GM23338 (cell line): ENCODE measurements at regions not wholly inside any gene's neighbourhood (a gene's known extent, or its start where the extent isn't known, plus 50 kb on each side); places are given as distances from the start of the nearest gene placed in this dataset.

Experiments used
- ATAC-seq: fragments of 200-7000 bp; cut with Tn5 transposase; 3 replicates; pipeline ENCODE4 v1.9.1; 2020
- DNase-seq: peaks from one replicate; pipeline ENCODE4 v3.0.0-alpha.2; 2015; ENCODE audit warnings: low spot score
- H2AFZ ChIP-seq: fragments of 200-600 bp; sonication (generic); 2 replicates; pipeline ENCODE4 v1.8.0; 2016; ENCODE audit warnings: antibody characterized with exemption, mild to moderate bottlenecking, moderate library complexity
- H3F3A ChIP-seq: fragments of 200-600 bp; sonication (generic); replicated peaks from 2 replicates; pipeline ENCODE4 v1.8.0; 2017; ENCODE audit warnings: antibody characterized with exemption, mixed run types, low read depth
- H3K27ac ChIP-seq: fragments of 200-600 bp; sonication (generic); 2 replicates; pipeline ENCODE4 v1.6.1; 2016; ENCODE audit warnings: low read depth
- H3K27me3 ChIP-seq: fragments of 200-600 bp; sonication (generic); 2 replicates; pipeline ENCODE4 v1.8.0; 2016; ENCODE audit warnings: mild to moderate bottlenecking, mixed run types, moderate library complexity; ENCODE audit not compliant: insufficient read depth
- H3K36me3 ChIP-seq: fragments of 200-600 bp; sonication (generic); 2 replicates; pipeline ENCODE4 v1.8.0; 2016; ENCODE audit warnings: mild to moderate bottlenecking; ENCODE audit not compliant: insufficient read depth
- H3K4me1 ChIP-seq: fragments of 200-600 bp; sonication (generic); 2 replicates; pipeline ENCODE4 v1.8.0; 2016; ENCODE audit warnings: mild to moderate bottlenecking, moderate library complexity; ENCODE audit not compliant: insufficient read depth
- H3K4me2 ChIP-seq: fragments of 200-600 bp; sonication (generic); 2 replicates; pipeline ENCODE4 v1.7.1; 2017; ENCODE audit warnings: mixed run types
- H3K4me3 ChIP-seq: fragments of 200-600 bp; sonication (generic); 2 replicates; pipeline ENCODE4 v1.6.1; 2016; ENCODE audit warnings: mixed run types
- H3K79me2 ChIP-seq: fragments of 200-600 bp; sonication (generic); replicated peaks from 2 replicates; pipeline ENCODE4 v1.8.0; 2017; ENCODE audit warnings: mild to moderate bottlenecking; ENCODE audit not compliant: insufficient read depth
- H3K9me2 ChIP-seq: fragments of 200-600 bp; sonication (generic); 2 replicates; pipeline ENCODE4 v1.8.0; 2017; ENCODE audit not compliant: insufficient read depth
- H4K20me1 ChIP-seq: fragments of 200-600 bp; sonication (generic); replicated peaks from 2 replicates; pipeline ENCODE4 v1.8.0; 2017; ENCODE audit warnings: mild to moderate bottlenecking; ENCODE audit not compliant: insufficient read depth
- H3K27ac Mint-ChIP-seq: 2 replicates; pipeline ENCODE4 v1.8.0; 2020; ENCODE audit warnings: inconsistent platforms, mild to moderate bottlenecking, moderate library complexity, mixed read lengths
- H3K27me3 Mint-ChIP-seq: 3 replicates; pipeline ENCODE4 v1.8.0; 2022; ENCODE audit warnings: low read depth, mild to moderate bottlenecking, moderate library complexity, mixed read lengths, inconsistent platforms; ENCODE audit not compliant: insufficient read depth, poor library complexity
- H3K36me3 Mint-ChIP-seq: 3 replicates; pipeline ENCODE4 v1.8.0; 2021; ENCODE audit warnings: low read depth, mild to moderate bottlenecking, inconsistent platforms, moderate library complexity, mixed read lengths
- H3K4me1 Mint-ChIP-seq: 3 replicates; pipeline ENCODE4 v1.8.0; 2020; ENCODE audit warnings: mild to moderate bottlenecking, inconsistent platforms, mixed read lengths
- H3K4me3 Mint-ChIP-seq: 3 replicates; pipeline ENCODE4 v1.8.0; 2021; ENCODE audit warnings: moderate library complexity, mild to moderate bottlenecking, inconsistent platforms, mixed read lengths
- H3K9me3 Mint-ChIP-seq: 3 replicates; pipeline ENCODE4 v1.8.0; 2020; ENCODE audit warnings: moderate library complexity, mild to moderate bottlenecking, inconsistent platforms, mixed read lengths
- EZH2 ChIP-seq: fragments of 200-600 bp; sonication (generic); IDR thresholded peaks from one replicate; pipeline ENCODE4 v1.8.0; 2017; ENCODE audit warnings: antibody characterized with exemption, mild to moderate bottlenecking, low read depth; ENCODE audit not compliant: unreplicated experiment
- POLR2AphosphoS5 ChIP-seq: IDR thresholded peaks from 2 replicates; pipeline ENCODE4 v1.6.1; 2016; ENCODE audit warnings: antibody characterized with exemption, low read depth
- STAT1 ChIP-seq: IDR thresholded peaks from one replicate; pipeline ENCODE4 v1.6.1; 2016; ENCODE audit warnings: antibody characterized with exemption; ENCODE audit not compliant: unreplicated experiment
- TF ChIP-seq, protein P1 (sequence below): IDR thresholded peaks from 2 replicates; pipeline ENCODE4 v1.6.1; 2016; ENCODE audit warnings: antibody characterized with exemption
- TF ChIP-seq, protein P2 (sequence below), 2 experiments: fragments of 200-600 bp in 1 of 2; sonication (generic) in 1 of 2; conservative IDR thresholded peaks; 2 replicates each; pipeline versions ENCODE4 v1.5.1 to v1.6.1; 2016 to 2017; ENCODE audit warnings: antibody characterized with exemption in 2 of 2, low read depth in 2 of 2, mild to moderate bottlenecking in 2 of 2, moderate library complexity in 1 of 2
- TF ChIP-seq, protein P3 (sequence below): fragments of 250-450 bp; sonication (Bioruptor Pico); IDR thresholded peaks from 2 replicates; pipeline ENCODE4 v1.5.0; 2020; ENCODE audit warnings: mild to moderate bottlenecking, moderate library complexity

GRCh38 chr9:113786071-113786470, 90.0 kb upstream of the ZNF618 start:
- Histone ChIP-seq H3K4me2 (no peak overlapping the region), H3K4me1 (peaks cover 8% of the 10 kb centered on the region), H4K20me1 (no peaks in the 10 kb centered on the region), H2AFZ (no peak overlapping the region), H3K79me2 (no peaks in the 10 kb centered on the region), H3K36me3 (no peaks in the 10 kb centered on the region), H3K4me3 (no peak overlapping the region), H3K9me2 (no peaks in the 10 kb centered on the region), H3K27ac (no peak overlapping the region), H3K27me3 (0 out of 2 replicates have a peak, but pooled peaks cover 7% of the 10 kb centered on the region), H3F3A (no peaks in the 10 kb centered on the region)
- TF ChIP-seq POLR2AphosphoS5 (no peak), STAT1 (no peak), EZH2 (no peak)
- TF ChIP-seq, protein P1, sequence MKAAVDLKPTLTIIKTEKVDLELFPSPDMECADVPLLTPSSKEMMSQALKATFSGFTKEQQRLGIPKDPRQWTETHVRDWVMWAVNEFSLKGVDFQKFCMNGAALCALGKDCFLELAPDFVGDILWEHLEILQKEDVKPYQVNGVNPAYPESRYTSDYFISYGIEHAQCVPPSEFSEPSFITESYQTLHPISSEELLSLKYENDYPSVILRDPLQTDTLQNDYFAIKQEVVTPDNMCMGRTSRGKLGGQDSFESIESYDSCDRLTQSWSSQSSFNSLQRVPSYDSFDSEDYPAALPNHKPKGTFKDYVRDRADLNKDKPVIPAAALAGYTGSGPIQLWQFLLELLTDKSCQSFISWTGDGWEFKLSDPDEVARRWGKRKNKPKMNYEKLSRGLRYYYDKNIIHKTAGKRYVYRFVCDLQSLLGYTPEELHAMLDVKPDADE, result no peak
- TF ChIP-seq, protein P2, sequence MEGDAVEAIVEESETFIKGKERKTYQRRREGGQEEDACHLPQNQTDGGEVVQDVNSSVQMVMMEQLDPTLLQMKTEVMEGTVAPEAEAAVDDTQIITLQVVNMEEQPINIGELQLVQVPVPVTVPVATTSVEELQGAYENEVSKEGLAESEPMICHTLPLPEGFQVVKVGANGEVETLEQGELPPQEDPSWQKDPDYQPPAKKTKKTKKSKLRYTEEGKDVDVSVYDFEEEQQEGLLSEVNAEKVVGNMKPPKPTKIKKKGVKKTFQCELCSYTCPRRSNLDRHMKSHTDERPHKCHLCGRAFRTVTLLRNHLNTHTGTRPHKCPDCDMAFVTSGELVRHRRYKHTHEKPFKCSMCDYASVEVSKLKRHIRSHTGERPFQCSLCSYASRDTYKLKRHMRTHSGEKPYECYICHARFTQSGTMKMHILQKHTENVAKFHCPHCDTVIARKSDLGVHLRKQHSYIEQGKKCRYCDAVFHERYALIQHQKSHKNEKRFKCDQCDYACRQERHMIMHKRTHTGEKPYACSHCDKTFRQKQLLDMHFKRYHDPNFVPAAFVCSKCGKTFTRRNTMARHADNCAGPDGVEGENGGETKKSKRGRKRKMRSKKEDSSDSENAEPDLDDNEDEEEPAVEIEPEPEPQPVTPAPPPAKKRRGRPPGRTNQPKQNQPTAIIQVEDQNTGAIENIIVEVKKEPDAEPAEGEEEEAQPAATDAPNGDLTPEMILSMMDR (conservative IDR thresholded peaks at IDR 0.05; ENCODE audit: low read depth in 2 of 2), result no peak
- TF ChIP-seq, protein P3, sequence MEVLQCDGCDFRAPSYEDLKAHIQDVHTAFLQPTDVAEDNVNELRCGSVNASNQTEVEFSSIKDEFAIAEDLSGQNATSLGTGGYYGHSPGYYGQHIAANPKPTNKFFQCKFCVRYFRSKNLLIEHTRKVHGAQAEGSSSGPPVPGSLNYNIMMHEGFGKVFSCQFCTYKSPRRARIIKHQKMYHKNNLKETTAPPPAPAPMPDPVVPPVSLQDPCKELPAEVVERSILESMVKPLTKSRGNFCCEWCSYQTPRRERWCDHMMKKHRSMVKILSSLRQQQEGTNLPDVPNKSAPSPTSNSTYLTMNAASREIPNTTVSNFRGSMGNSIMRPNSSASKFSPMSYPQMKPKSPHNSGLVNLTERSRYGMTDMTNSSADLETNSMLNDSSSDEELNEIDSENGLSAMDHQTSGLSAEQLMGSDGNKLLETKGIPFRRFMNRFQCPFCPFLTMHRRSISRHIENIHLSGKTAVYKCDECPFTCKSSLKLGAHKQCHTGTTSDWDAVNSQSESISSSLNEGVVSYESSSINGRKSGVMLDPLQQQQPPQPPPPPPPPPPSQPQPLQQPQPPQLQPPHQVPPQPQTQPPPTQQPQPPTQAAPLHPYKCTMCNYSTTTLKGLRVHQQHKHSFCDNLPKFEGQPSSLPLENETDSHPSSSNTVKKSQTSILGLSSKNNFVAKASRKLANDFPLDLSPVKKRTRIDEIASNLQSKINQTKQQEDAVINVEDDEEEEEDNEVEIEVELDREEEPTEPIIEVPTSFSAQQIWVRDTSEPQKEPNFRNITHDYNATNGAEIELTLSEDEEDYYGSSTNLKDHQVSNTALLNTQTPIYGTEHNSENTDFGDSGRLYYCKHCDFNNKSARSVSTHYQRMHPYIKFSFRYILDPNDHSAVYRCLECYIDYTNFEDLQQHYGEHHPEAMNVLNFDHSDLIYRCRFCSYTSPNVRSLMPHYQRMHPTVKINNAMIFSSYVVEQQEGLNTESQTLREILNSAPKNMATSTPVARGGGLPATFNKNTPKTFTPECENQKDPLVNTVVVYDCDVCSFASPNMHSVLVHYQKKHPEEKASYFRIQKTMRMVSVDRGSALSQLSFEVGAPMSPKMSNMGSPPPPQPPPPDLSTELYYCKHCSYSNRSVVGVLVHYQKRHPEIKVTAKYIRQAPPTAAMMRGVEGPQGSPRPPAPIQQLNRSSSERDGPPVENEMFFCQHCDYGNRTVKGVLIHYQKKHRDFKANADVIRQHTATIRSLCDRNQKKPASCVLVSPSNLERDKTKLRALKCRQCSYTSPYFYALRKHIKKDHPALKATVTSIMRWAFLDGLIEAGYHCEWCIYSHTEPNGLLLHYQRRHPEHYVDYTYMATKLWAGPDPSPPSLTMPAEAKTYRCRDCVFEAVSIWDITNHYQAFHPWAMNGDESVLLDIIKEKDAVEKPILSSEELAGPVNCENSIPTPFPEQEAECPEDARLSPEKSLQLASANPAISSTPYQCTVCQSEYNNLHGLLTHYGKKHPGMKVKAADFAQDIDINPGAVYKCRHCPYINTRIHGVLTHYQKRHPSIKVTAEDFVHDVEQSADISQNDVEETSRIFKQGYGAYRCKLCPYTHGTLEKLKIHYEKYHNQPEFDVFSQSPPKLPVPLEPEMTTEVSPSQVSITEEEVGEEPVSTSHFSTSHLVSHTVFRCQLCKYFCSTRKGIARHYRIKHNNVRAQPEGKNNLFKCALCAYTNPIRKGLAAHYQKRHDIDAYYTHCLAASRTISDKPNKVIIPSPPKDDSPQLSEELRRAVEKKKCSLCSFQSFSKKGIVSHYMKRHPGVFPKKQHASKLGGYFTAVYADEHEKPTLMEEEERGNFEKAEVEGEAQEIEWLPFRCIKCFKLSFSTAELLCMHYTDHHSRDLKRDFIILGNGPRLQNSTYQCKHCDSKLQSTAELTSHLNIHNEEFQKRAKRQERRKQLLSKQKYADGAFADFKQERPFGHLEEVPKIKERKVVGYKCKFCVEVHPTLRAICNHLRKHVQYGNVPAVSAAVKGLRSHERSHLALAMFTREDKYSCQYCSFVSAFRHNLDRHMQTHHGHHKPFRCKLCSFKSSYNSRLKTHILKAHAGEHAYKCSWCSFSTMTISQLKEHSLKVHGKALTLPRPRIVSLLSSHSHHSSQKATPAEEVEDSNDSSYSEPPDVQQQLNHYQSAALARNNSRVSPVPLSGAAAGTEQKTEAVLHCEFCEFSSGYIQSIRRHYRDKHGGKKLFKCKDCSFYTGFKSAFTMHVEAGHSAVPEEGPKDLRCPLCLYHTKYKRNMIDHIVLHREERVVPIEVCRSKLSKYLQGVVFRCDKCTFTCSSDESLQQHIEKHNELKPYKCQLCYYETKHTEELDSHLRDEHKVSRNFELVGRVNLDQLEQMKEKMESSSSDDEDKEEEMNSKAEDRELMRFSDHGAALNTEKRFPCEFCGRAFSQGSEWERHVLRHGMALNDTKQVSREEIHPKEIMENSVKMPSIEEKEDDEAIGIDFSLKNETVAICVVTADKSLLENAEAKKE, result no peak
- ATAC-seq (no peak), DNase-seq (no peak)
- H3K9me3 Mint-ChIP-seq, result no peaks in the 10 kb centered on the region
- H3K4me1 Mint-ChIP-seq, result peaks cover 14% of the 10 kb centered on the region
- no peaks in the 10 kb centered on the region for H3K36me3 Mint-ChIP-seq
- H3K4me3 Mint-ChIP-seq, result no peak overlapping the region
- H3K27me3 Mint-ChIP-seq, result peaks cover 7% of the 10 kb centered on the region
- H3K27ac Mint-ChIP-seq, result no peak overlapping the region
